Astrocyte (in vitro differentiated cells and primary cell): ENCODE measurements at regions not wholly inside any gene's neighbourhood (a gene's known extent, or its start where the extent isn't known, plus 50 kb on each side); places are given as distances from the start of the nearest gene placed in this dataset.

ENCODE experiments used
- DNase-seq: peaks from one replicate; pipeline ENCODE4 v3.0.0-alpha.2; 2010; ENCODE audit warnings: low read depth
- FAIRE-seq: peaks from 2 replicates; lab custom pipeline; 2011; peaks lifted over from hg19 to GRCh38; lab: Jason Lieb, UNC
- H2AFZ ChIP-seq: 2 replicates; pipeline ENCODE4 v1.6.0; 2012; ENCODE audit warnings: low read depth, low read length, inconsistent platforms
- H3K27ac ChIP-seq: 2 replicates; pipeline ENCODE4 v1.5.1; 2011; ENCODE audit warnings: low read depth, low read length, inconsistent platforms
- H3K27me3 ChIP-seq: 2 replicates; pipeline ENCODE4 v1.6.0; 2011; ENCODE audit warnings: low read length, inconsistent platforms; ENCODE audit not compliant: insufficient read depth
- H3K36me3 ChIP-seq: 2 replicates; pipeline ENCODE4 v1.5.1; 2011; ENCODE audit warnings: low read length, inconsistent platforms; ENCODE audit not compliant: insufficient read depth
- H3K4me1 ChIP-seq: 2 replicates; pipeline ENCODE4 v1.5.1; 2011; ENCODE audit warnings: low read length, inconsistent platforms; ENCODE audit not compliant: insufficient read depth
- H3K4me2 ChIP-seq: 2 replicates; pipeline ENCODE4 v1.6.0; 2012; ENCODE audit warnings: low read length, inconsistent platforms
- H3K4me3 ChIP-seq: 2 replicates; pipeline ENCODE4 v1.5.1; 2011; ENCODE audit warnings: low read depth, mild to moderate bottlenecking, low read length, inconsistent platforms; ENCODE audit not compliant: insufficient read depth
- H3K79me2 ChIP-seq: 2 replicates; pipeline ENCODE4 v1.6.0; 2012; ENCODE audit warnings: mild to moderate bottlenecking, low read length, inconsistent platforms; ENCODE audit not compliant: insufficient read depth
- H3K9ac ChIP-seq: 2 replicates; pipeline ENCODE4 v1.6.0; 2012; ENCODE audit warnings: mild to moderate bottlenecking, low read length, inconsistent platforms
- H3K9me3 ChIP-seq: 2 replicates; pipeline ENCODE4 v1.5.1; 2012; ENCODE audit warnings: low read depth, mild to moderate bottlenecking, low read length, inconsistent platforms; ENCODE audit not compliant: insufficient read depth
- H4K20me1 ChIP-seq: 2 replicates; pipeline ENCODE4 v1.6.0; 2012; ENCODE audit warnings: low read length, inconsistent platforms; ENCODE audit not compliant: insufficient read depth
- H3K27ac Mint-ChIP-seq: one replicate; pipeline ENCODE4 v1.8.0; 2021; ENCODE audit warnings: mild to moderate bottlenecking, mixed read lengths; ENCODE audit not compliant: unreplicated experiment
- H3K27me3 Mint-ChIP-seq: one replicate; pipeline ENCODE4 v1.8.0; 2021; ENCODE audit warnings: low read depth, mixed read lengths; ENCODE audit not compliant: unreplicated experiment
- H3K36me3 Mint-ChIP-seq: one replicate; pipeline ENCODE4 v1.8.0; 2021; ENCODE audit warnings: low read depth, mixed read lengths; ENCODE audit not compliant: unreplicated experiment
- H3K4me1 Mint-ChIP-seq: one replicate; pipeline ENCODE4 v1.8.0; 2021; ENCODE audit warnings: low read depth, mixed read lengths; ENCODE audit not compliant: unreplicated experiment
- H3K4me3 Mint-ChIP-seq: one replicate; pipeline ENCODE4 v1.8.0; 2021; ENCODE audit warnings: mild to moderate bottlenecking, moderate library complexity, mixed read lengths; ENCODE audit not compliant: unreplicated experiment
- H3K9me3 Mint-ChIP-seq: one replicate; pipeline ENCODE4 v1.8.0; 2021; ENCODE audit warnings: mild to moderate bottlenecking, mixed read lengths; ENCODE audit not compliant: unreplicated experiment
- EZH2 ChIP-seq: IDR thresholded peaks from 2 replicates; pipeline ENCODE4 v1.6.1; 2012; ENCODE audit warnings: mild to moderate bottlenecking, low read length, inconsistent platforms; ENCODE audit not compliant: insufficient read depth
- TF ChIP-seq, protein P1 (sequence below): IDR thresholded peaks from 2 replicates; pipeline ENCODE4 v1.5.1; 2011; ENCODE audit warnings: low read depth, mild to moderate bottlenecking, inconsistent platforms, low read length, moderate library complexity; ENCODE audit not compliant: insufficient read depth

DNA sequence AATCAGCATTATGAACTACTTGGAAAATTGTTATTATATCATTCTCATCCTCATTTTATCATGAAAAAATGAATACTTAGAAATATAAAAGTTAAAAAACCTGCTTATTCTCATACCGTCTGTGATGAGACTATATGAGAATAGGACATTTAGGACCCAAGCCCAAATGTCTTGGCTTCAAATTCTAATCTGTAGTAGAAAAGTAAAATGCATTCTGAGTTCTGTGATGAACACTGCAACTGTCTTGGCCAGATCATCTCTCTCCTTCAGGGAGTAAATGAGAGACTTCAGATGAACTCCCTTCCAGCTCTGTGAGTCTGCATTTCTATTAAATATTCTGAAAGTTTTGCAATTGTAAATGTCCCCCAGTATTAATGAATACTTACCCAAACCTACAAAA lies 940.7 kb upstream of the KLHL29 start:
- H3K9me3 ChIP-seq = no peaks in the 10 kb centered on the region
- FAIRE-seq (no peak), DNase-seq (no peak)
- H3K27ac ChIP-seq = no peak overlapping the region
- no peaks in the 10 kb centered on the region for H4K20me1 ChIP-seq
- H3K79me2 ChIP-seq = no peaks in the 10 kb centered on the region
- H3K36me3 ChIP-seq = no peaks in the 10 kb centered on the region
- TF ChIP-seq EZH2 = no peak
- TF ChIP-seq, protein P1, sequence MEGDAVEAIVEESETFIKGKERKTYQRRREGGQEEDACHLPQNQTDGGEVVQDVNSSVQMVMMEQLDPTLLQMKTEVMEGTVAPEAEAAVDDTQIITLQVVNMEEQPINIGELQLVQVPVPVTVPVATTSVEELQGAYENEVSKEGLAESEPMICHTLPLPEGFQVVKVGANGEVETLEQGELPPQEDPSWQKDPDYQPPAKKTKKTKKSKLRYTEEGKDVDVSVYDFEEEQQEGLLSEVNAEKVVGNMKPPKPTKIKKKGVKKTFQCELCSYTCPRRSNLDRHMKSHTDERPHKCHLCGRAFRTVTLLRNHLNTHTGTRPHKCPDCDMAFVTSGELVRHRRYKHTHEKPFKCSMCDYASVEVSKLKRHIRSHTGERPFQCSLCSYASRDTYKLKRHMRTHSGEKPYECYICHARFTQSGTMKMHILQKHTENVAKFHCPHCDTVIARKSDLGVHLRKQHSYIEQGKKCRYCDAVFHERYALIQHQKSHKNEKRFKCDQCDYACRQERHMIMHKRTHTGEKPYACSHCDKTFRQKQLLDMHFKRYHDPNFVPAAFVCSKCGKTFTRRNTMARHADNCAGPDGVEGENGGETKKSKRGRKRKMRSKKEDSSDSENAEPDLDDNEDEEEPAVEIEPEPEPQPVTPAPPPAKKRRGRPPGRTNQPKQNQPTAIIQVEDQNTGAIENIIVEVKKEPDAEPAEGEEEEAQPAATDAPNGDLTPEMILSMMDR = no peak
- H3K4me1 Mint-ChIP-seq = no peaks in the 10 kb centered on the region
- H3K9me3 Mint-ChIP-seq = no peaks in the 10 kb centered on the region
- H3K4me3 ChIP-seq = no peak overlapping the region
- H3K4me2 ChIP-seq = no peak overlapping the region
- no peak overlapping the region for H3K4me3 Mint-ChIP-seq
- no peaks in the 10 kb centered on the region for H3K36me3 Mint-ChIP-seq
- H3K27me3 ChIP-seq = no peaks in the 10 kb centered on the region
- no peaks in the 10 kb centered on the region for H3K4me1 ChIP-seq
- no peak overlapping the region for H2AFZ ChIP-seq
- H3K9ac ChIP-seq = no peak overlapping the region
- no peaks in the 10 kb centered on the region for H3K27me3 Mint-ChIP-seq
- no peak overlapping the region for H3K27ac Mint-ChIP-seq

GRCh38 chr2:22449696-22450095 lies 935.3 kb upstream of the KLHL29 start:
- FAIRE-seq (no peak), DNase-seq (no peak)
- Histone ChIP-seq H3K27ac (no peak overlapping the region), H3K4me2 (no peak overlapping the region), H3K9ac (no peak overlapping the region), H3K79me2 (no peaks in the 10 kb centered on the region), H3K36me3 (no peaks in the 10 kb centered on the region), H2AFZ (no peak overlapping the region), H3K4me3 (no peak overlapping the region), H3K4me1 (no peaks in the 10 kb centered on the region), H3K27me3 (no peaks in the 10 kb centered on the region), H4K20me1 (no peaks in the 10 kb centered on the region), H3K9me3 (no peaks in the 10 kb centered on the region)
- no peak overlapping the region for H3K4me3 Mint-ChIP-seq
- H3K9me3 Mint-ChIP-seq = no peaks in the 10 kb centered on the region
- no peaks in the 10 kb centered on the region for H3K27me3 Mint-ChIP-seq
- no peaks in the 10 kb centered on the region for H3K4me1 Mint-ChIP-seq
- TF ChIP-seq EZH2 = no peak
- TF ChIP-seq, protein P1 = no peak
- H3K36me3 Mint-ChIP-seq = no peaks in the 10 kb centered on the region
- no peak overlapping the region for H3K27ac Mint-ChIP-seq

DNA sequence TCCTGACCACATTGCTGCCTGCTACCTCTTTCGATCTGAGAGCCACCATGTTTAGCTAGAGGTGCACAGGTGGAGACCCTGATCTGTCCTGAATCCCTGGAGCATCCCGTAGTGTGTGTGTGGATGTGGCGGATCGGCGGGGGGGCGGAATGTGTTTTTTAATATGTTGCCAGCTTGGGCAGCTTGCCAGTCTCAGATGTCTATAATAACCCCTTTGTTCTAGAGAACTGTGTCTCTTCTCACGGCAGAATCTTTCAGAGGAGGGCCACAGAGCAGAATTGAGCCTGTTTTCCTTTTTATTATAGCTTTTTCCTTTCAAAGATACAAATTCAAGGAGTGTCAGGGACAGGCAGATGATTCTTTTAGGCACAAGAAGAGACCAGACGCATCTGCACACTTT lies 934.1 kb upstream of the KLHL29 start:
- H3K9me3 ChIP-seq = no peaks in the 10 kb centered on the region
- H3K9ac ChIP-seq = no peak overlapping the region
- TF ChIP-seq, protein P1 = no peak
- TF ChIP-seq EZH2 = no peak
- FAIRE-seq (no peak), DNase-seq (no peak)
- no peak overlapping the region for H3K27ac ChIP-seq
- Mint-ChIP-seq H3K4me3 (no peak overlapping the region), H3K9me3 (no peaks in the 10 kb centered on the region), H3K36me3 (no peaks in the 10 kb centered on the region), H3K27ac (no peak overlapping the region), H3K4me1 (no peaks in the 10 kb centered on the region), H3K27me3 (no peaks in the 10 kb centered on the region)
- no peaks in the 10 kb centered on the region for H3K4me1 ChIP-seq
- no peaks in the 10 kb centered on the region for H3K36me3 ChIP-seq
- no peaks in the 10 kb centered on the region for H3K27me3 ChIP-seq
- no peak overlapping the region for H2AFZ ChIP-seq
- H3K79me2 ChIP-seq = no peaks in the 10 kb centered on the region
- H3K4me3 ChIP-seq = no peak overlapping the region
- H4K20me1 ChIP-seq = no peaks in the 10 kb centered on the region
- no peak overlapping the region for H3K4me2 ChIP-seq
